A549 (cell line): ENCODE measurements at regions not wholly inside any gene's neighbourhood (a gene's known extent, or its start where the extent isn't known, plus 50 kb on each side); places are given as distances from the start of the nearest gene placed in this dataset.

Source experiments
- ATAC-seq, 2 experiments: fragments of 200-7000 bp in 1 of 2; fragments of >200 bp in 1 of 2; cut with Nextera tagmentation in 1 of 2; cut with Tn5 transposase in 1 of 2; 3 replicates each; pipeline versions ENCODE4 v1.8.0 to v1.9.1; 2018 to 2020; ENCODE audit warnings: mild to moderate bottlenecking in 1 of 2, moderate library complexity in 1 of 2
- CTCF ChIA-PET: fragments of 300-600 bp; sonication (Branson Sonifier 250); formaldehyde crosslinking; extraction: SDS; loops from one replicate; lab custom pipeline; 2021; ENCODE audit warnings: antibody characterized with exemption, inconsistent platforms; lab: Yijun Ruan, JAX
- POLR2A ChIA-PET: fragments of 350-600 bp; formaldehyde crosslinking; extraction: SDS; loops from one replicate; lab custom pipeline; 2021; ENCODE audit warnings: antibody characterized with exemption, inconsistent platforms; lab: Yijun Ruan, JAX
- DNase-seq, 2 experiments: peaks; one replicate each; pipeline versions ENCODE4 v3.0.0 to v3.0.0-alpha.2; 2011 to 2016; ENCODE audit warnings: low read depth in 1 of 2, low spot score in 1 of 2
- FAIRE-seq: peaks from 2 replicates; lab custom pipeline; 2011; peaks lifted over from hg19 to GRCh38; lab: Jason Lieb, UNC
- H3K27ac ChIP-seq, 2 experiments: fragments of >200 bp; sonication (Bioruptor Twin); formaldehyde crosslinking; 3 replicates each; pipeline ENCODE4 v1.5.1; 2016 to 2017
- H3K4me1 ChIP-seq: fragments of >200 bp; sonication (Bioruptor Twin); formaldehyde crosslinking; 3 replicates; pipeline ENCODE4 v1.6.1; 2016
- H3K4me2 ChIP-seq: fragments of >200 bp; sonication (Bioruptor Twin); formaldehyde crosslinking; 3 replicates; pipeline ENCODE4 v1.6.1; 2016
- H3K4me3 ChIP-seq: fragments of >200 bp; sonication (Bioruptor Twin); formaldehyde crosslinking; 3 replicates; pipeline ENCODE4 v1.5.1; 2016
- H3K9me3 ChIP-seq: fragments of >200 bp; sonication (Bioruptor Twin); formaldehyde crosslinking; 3 replicates; pipeline ENCODE4 v1.6.1; 2016
- EHF ChIP-seq: fragments of 250-450 bp; sonication (Bioruptor Pico); IDR thresholded peaks from 2 replicates; pipeline ENCODE4 v1.5.0; 2020; ENCODE audit warnings: mild to moderate bottlenecking
- ESRRA ChIP-seq: fragments of 150-350 bp; IDR thresholded peaks from 2 replicates; pipeline ENCODE4 v1.6.1; 2014; ENCODE audit warnings: mild to moderate bottlenecking, low read length, borderline replicate concordance
- FOXS1 ChIP-seq: fragments of 250-450 bp; sonication (Bioruptor Pico); IDR thresholded peaks from 2 replicates; pipeline ENCODE4 v1.5.0; 2020; ENCODE audit warnings: mild to moderate bottlenecking, moderate library complexity
- GATA3 ChIP-seq: IDR thresholded peaks from 2 replicates; pipeline ENCODE4 v1.6.1; 2012; ENCODE audit warnings: borderline replicate concordance
- HEYL ChIP-seq: fragments of 250-450 bp; sonication (Bioruptor Pico); IDR thresholded peaks from 2 replicates; pipeline ENCODE4 v1.8.0; 2021; ENCODE audit warnings: mild to moderate bottlenecking, moderate library complexity
- HOXA7 ChIP-seq: fragments of 250-450 bp; sonication (Bioruptor Pico); IDR thresholded peaks from 2 replicates; pipeline ENCODE4 v1.5.0; 2020; ENCODE audit warnings: mild to moderate bottlenecking, moderate library complexity
- HOXB13 ChIP-seq: fragments of 250-450 bp; sonication (Bioruptor Pico); IDR thresholded peaks from 2 replicates; pipeline ENCODE4 v1.5.0; 2020; ENCODE audit warnings: low read depth, mild to moderate bottlenecking, moderate library complexity
- KDM5A ChIP-seq: fragments of 200-600 bp; sonication (generic); IDR thresholded peaks from 2 replicates; pipeline ENCODE4 v1.6.1; 2016; ENCODE audit warnings: antibody characterized with exemption, mild to moderate bottlenecking
- MAFK ChIP-seq: fragments of 450-650 bp; IDR thresholded peaks from 2 replicates; pipeline ENCODE4 v1.6.1; 2014; ENCODE audit not compliant: partially characterized antibody
- MAZ ChIP-seq: fragments of 150-350 bp; IDR thresholded peaks from 2 replicates; pipeline ENCODE4 v1.6.1; 2014; ENCODE audit warnings: antibody characterized with exemption, low read depth, low read length, borderline replicate concordance
- PHF8 ChIP-seq: fragments of 200-600 bp; sonication (generic); IDR thresholded peaks from 2 replicates; pipeline ENCODE4 v1.6.1; 2016; ENCODE audit warnings: low read depth, mild to moderate bottlenecking, antibody characterized with exemption, moderate library complexity, borderline replicate concordance
- POLR2AphosphoS2 ChIP-seq: conservative IDR thresholded peaks from 2 replicates; pipeline ENCODE4 v1.6.1; 2012; ENCODE audit warnings: low read length, improper control_type of control experiment, inconsistent platforms
- RAD21 ChIP-seq, 2 experiments: fragments of >200 bp in 1 of 2; sonication (Bioruptor Twin) in 1 of 2; formaldehyde crosslinking in 1 of 2; IDR thresholded peaks in 1 of 2; conservative IDR thresholded peaks in 1 of 2; 2 replicates in 1 of 2; 3 replicates in 1 of 2; pipeline ENCODE4 v1.6.1; 2012 to 2018; ENCODE audit warnings: inconsistent platforms in 1 of 2
- RNF2 ChIP-seq: fragments of 200-600 bp; sonication (generic); IDR thresholded peaks from 2 replicates; pipeline ENCODE4 v1.6.1; 2016; ENCODE audit warnings: low read depth, mild to moderate bottlenecking, antibody characterized with exemption, moderate library complexity, borderline replicate concordance
- TFCP2L1 ChIP-seq: fragments of 250-450 bp; sonication (Bioruptor Pico); IDR thresholded peaks from 2 replicates; pipeline ENCODE4 v1.5.0; 2021; ENCODE audit warnings: mild to moderate bottlenecking
- TP53 ChIP-seq: fragments of 250-450 bp; sonication (Bioruptor Pico); IDR thresholded peaks from 2 replicates; pipeline ENCODE4 v1.5.0; 2021; ENCODE audit warnings: mild to moderate bottlenecking, moderate library complexity
- ZNF302 ChIP-seq: fragments of 250-450 bp; sonication (Bioruptor Pico); IDR thresholded peaks from 2 replicates; pipeline ENCODE4 v1.9.0; 2021; ENCODE audit warnings: inconsistent platforms, mild to moderate bottlenecking, moderate library complexity
- WGBS: methylation state at CpG from one replicate; pipeline ENCODE4 v1.1.6; 2017; ENCODE audit errors: missing lambda C conversion rate; 5-methylcytosine and 5-hydroxymethylcytosine counted together
- TF ChIP-seq, protein P1 (sequence below): IDR thresholded peaks from 2 replicates; pipeline ENCODE4 v1.6.1; 2012
- TF ChIP-seq, protein P2 (sequence below): fragments of >200 bp; sonication (Bioruptor Twin); formaldehyde crosslinking; IDR thresholded peaks from 3 replicates; pipeline ENCODE4 v1.5.1; 2016
- TF ChIP-seq, protein P3 (sequence below): fragments of >200 bp; sonication (Bioruptor Twin); formaldehyde crosslinking; IDR thresholded peaks from 2 replicates; pipeline ENCODE4 v1.6.1; 2016

DNA sequence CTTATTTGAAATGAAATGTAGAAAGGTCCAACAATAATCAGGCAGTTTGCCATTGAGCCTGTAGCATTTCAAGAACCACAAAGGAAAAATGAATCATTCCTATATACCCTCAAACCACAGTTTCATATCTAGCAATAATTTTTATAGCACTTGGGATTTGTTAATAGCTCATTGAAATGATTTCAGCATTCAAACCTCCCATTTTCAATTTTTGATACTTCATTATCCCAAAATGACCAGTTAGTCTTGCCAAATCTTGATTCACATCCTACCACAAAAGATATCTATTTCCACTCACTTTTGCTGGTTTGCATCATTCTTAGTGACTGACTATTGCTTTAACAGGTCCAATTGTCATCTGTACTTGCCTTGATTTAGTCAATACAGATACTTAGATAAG, 790.1 kb downstream of the TLE1 start:
- H3K9me3 ChIP-seq, result peaks cover 6% of the 10 kb centered on the region; the same call in 2 of the 3 replicates
- TF ChIP-seq RAD21 (conservative IDR thresholded peaks at IDR 0.05 in 1 of 2, IDR thresholded peaks at IDR 0.05 in 1 of 2) (no peak), FOXS1 (CRISPR knock-in tag) (no peak), HOXA7 (no peak), HEYL (CRISPR knock-in tag) (no peak), KDM5A (no peak), EHF (CRISPR knock-in tag) (no peak), RNF2 (no peak), GATA3 (no peak), POLR2AphosphoS2 (no peak), TFCP2L1 (CRISPR knock-in tag) (no peak), ESRRA (no peak)
- TF ChIP-seq, protein P1, sequence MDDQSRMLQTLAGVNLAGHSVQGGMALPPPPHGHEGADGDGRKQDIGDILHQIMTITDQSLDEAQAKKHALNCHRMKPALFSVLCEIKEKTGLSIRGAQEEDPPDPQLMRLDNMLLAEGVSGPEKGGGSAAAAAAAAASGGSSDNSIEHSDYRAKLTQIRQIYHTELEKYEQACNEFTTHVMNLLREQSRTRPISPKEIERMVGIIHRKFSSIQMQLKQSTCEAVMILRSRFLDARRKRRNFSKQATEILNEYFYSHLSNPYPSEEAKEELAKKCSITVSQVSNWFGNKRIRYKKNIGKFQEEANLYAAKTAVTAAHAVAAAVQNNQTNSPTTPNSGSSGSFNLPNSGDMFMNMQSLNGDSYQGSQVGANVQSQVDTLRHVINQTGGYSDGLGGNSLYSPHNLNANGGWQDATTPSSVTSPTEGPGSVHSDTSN, result no peak
- TF ChIP-seq, protein P2, sequence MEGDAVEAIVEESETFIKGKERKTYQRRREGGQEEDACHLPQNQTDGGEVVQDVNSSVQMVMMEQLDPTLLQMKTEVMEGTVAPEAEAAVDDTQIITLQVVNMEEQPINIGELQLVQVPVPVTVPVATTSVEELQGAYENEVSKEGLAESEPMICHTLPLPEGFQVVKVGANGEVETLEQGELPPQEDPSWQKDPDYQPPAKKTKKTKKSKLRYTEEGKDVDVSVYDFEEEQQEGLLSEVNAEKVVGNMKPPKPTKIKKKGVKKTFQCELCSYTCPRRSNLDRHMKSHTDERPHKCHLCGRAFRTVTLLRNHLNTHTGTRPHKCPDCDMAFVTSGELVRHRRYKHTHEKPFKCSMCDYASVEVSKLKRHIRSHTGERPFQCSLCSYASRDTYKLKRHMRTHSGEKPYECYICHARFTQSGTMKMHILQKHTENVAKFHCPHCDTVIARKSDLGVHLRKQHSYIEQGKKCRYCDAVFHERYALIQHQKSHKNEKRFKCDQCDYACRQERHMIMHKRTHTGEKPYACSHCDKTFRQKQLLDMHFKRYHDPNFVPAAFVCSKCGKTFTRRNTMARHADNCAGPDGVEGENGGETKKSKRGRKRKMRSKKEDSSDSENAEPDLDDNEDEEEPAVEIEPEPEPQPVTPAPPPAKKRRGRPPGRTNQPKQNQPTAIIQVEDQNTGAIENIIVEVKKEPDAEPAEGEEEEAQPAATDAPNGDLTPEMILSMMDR, result no peak
- TF ChIP-seq, protein P3, sequence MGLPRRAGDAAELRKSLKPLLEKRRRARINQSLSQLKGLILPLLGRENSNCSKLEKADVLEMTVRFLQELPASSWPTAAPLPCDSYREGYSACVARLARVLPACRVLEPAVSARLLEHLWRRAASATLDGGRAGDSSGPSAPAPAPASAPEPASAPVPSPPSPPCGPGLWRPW, result no peak
- DNase-seq (no peak), FAIRE-seq (no peak), ATAC-seq (no peak)
- no peaks in the 10 kb centered on the region for H3K4me1 ChIP-seq
- H3K27ac ChIP-seq, result no peak overlapping the region
- H3K4me3 ChIP-seq, result no peak overlapping the region
- no peak overlapping the region for H3K4me2 ChIP-seq
- CTCF ChIA-PET, result no interaction called here
- POLR2A ChIA-PET, result no interaction called here

DNA sequence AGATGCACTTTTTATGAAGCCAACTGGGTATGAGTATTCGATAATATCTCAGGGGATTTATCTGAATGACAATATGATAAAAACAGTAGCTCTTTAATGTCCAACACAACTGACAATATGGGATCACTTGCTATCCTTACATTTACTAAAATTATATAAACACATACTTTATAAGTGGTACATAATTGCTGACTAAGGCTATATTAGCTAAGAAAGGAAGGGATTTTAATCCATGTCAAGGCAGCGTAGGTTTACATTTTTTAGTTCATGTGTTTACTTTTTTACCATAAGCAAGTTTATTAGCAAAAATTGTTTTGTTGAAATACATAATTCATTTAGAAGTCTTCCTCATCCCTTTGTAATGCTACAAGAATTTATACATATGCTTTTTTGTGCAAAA, 796.2 kb downstream of the TLE1 start:
- FAIRE-seq, result no peak
- no peak overlapping the region for H3K27ac ChIP-seq
- 64% methylated on average over 2 of the region's 2 CpGs for WGBS
- DNase-seq, result no peak
- ATAC-seq, result no peak
- ChIA-PET CTCF (interaction anchor here (0.5 kb wide), 1 partner anchor 507 kb away, joined by 3 read pairs; no protein-coding TSS in a partner anchor), POLR2A (no interaction called here)
- H3K9me3 ChIP-seq, result peaks cover 6% of the 10 kb centered on the region; the same call in 2 of the 3 replicates
- H3K4me3 ChIP-seq, result no peak overlapping the region
- no peak overlapping the region for H3K4me2 ChIP-seq
- H3K4me1 ChIP-seq, result no peaks in the 10 kb centered on the region
- TF ChIP-seq ZNF302 (no peak), MAZ (no peak), HOXB13 (CRISPR knock-in tag) (no peak), TFCP2L1 (CRISPR knock-in tag) (no peak), MAFK (peak; percentile 92), PHF8 (no peak)

DNA sequence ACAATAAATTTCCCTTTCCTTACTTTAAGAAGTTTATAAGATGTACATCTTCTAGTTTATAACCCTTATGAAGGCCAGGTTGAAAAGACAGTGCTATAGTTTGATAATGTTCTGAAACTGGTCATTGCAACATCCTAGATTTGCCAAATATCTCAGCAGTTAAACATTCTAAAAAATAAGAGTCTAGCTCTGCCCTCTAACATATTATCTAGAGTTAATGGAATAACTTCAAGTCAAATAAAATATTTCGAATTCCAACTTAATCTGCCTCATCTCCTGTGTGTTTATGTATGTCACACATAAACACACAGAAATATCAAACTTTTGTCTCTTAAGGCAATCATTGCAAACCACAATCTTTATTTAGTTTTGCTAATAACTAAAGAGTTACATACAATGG, 796.6 kb downstream of the TLE1 start:
- no peak for DNase-seq
- Histone ChIP-seq H3K9me3 (peaks cover 6% of the 10 kb centered on the region; the same call in 2 of the 3 replicates), H3K27ac (no peak overlapping the region), H3K4me3 (no peak overlapping the region)
- TF ChIP-seq TP53 (CRISPR knock-in tag), result no peak
- 0 out of 2 replicates have a peak, but pooled peaks have one; percentile 17 for TF ChIP-seq GATA3
- TF ChIP-seq, all 56 proteins: peak for 1
- CTCF ChIA-PET, result no interaction called here
- WGBS, result 0% methylated on average over 1 of the region's 1 CpG
- ATAC-seq (no peak), FAIRE-seq (no peak)
- Histone ChIP-seq H3K4me1 (no peaks in the 10 kb centered on the region), H3K4me2 (no peak overlapping the region)
- POLR2A ChIA-PET, result no interaction called here
